ENCODE measurements at regions not wholly inside any gene's neighbourhood (a gene's known extent, or its start where the extent isn't known, plus 50 kb on each side); places are given as distances from the start of the nearest gene placed in this dataset.

DNA sequence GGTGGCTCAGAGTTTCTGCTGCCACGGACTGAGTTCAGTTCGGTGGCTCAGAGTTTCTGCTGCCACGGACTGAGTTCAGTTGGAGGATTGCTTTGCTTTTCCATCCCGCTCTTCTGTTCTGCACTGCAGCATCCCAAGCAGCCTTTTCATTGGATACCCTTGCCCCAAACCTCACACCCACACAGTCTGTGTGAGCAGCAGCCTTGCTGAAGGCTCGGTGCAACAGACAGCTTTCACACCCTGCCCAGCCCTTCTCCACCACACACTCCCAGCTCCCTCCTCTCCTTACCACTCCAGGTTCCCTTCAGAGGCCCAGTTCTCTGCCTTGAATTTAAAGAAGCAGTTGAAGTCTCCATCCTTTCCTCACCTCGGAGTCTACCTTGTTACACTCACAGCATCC, 52.5 kb upstream of the CHD6 start:
- no peak for DNase-seq (ENCODE audit: low spot score)

DNA sequence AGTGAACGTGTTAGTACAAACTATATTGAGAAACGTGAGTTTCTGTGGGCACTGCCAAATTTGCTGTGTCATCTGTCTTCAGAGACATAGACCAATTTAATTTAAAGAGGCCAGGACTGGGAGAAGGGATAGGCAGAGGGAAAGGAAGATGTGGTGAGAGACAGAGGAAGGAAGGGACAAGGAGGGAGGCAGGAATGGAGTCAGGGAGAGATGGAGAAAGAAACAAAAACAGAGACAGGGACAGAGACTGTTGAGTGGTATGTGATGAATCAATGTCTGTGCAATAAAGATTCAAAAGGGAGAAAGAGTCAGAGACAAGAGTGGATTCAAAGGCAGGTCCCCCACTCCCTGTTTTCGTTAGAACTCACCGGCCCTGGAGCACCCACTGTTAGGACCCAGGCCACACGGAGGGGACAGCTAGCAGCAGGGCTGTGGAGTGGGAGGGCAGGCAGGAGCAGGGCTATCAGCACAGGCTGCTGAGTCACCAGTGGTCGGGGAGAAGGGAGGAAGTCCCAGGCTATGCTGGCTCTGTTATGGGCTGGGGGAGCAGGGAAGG, 51.6 kb upstream of the CHD6 start:
- DNase-seq (ENCODE audit: low spot score) = no peak

DNA sequence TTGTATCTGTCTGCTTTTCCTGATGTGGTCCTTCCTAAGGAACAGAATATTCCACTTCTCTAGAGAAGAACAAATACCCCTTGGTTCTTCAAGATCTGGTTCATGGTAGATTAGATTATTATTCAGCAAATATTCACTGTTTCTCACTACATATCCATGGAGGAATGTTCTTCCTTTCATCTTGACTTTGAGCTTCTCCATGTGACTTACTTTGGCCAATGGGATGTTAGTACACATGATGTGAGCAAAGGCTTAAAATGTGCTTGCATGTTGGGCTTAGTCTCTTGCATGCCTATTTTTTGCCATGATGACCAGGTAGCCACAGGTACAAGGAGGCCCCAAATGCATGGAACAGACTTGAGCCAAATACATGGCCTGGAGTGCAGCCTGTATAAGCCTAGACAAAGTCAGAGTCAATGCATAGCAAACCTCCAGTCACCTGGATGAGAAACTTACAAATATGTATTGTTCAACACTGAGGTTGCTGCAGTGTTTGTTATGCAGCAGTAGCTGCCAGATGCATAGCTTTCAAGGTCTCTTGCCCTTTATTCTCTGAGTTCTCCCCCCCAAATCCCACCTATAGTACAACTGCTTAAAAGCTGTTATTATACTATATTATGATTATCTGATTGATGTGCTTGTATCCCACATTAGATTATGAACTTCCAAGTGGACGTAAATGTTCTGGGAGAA, 50.0 kb upstream of the CHD6 start:
- DNase-seq (ENCODE audit: low spot score) = no peak
